OCI-LY7 (cell line): ENCODE measurements at regions not wholly inside any gene's neighbourhood (a gene's known extent, or its start where the extent isn't known, plus 50 kb on each side); places are given as distances from the start of the nearest gene placed in this dataset.

Experiments used
- CTCF ChIP-seq: fragments of 200-600 bp; sonication (generic); conservative IDR thresholded peaks from 2 replicates; pipeline ENCODE4 v1.5.1; 2014; ENCODE audit warnings: mild to moderate bottlenecking, antibody characterized with exemption, low read length, moderate library complexity, mixed read lengths
- EZH2phosphoT487 ChIP-seq: fragments of 200-600 bp; sonication (generic); IDR thresholded peaks from 2 replicates; pipeline ENCODE4 v1.6.1; 2018; ENCODE audit warnings: low read depth, borderline replicate concordance, mild to moderate bottlenecking, mixed run types, antibody characterized with exemption, low read length, moderate library complexity, mixed read lengths

- TF ChIP-seq CTCF: no peak
- no peak for TF ChIP-seq EZH2phosphoT487
Observed at GRCh38 chr11:71081704-71082230, 170.6 kb downstream of the SHANK2 start.
